A549 (cell line): ENCODE measurements at regions not wholly inside any gene's neighbourhood (a gene's known extent, or its start where the extent isn't known, plus 50 kb on each side); places are given as distances from the start of the nearest gene placed in this dataset.

Experiments
- CHD4 ChIP-seq: fragments of 200-600 bp; sonication (generic); IDR thresholded peaks from 2 replicates; pipeline ENCODE4 v1.6.1; 2016; ENCODE audit warnings: antibody characterized with exemption, mild to moderate bottlenecking, borderline replicate concordance
- CTCF ChIP-seq: fragments of >200 bp; sonication (Bioruptor Twin); formaldehyde crosslinking; IDR thresholded peaks from 3 replicates; pipeline ENCODE4 v1.5.1; 2016
- HDAC2 ChIP-seq: fragments of 200-600 bp; sonication (generic); IDR thresholded peaks from 2 replicates; pipeline ENCODE4 v1.6.1; 2016
- HOXA7 ChIP-seq: fragments of 250-450 bp; sonication (Bioruptor Pico); IDR thresholded peaks from 2 replicates; pipeline ENCODE4 v1.5.0; 2020; ENCODE audit warnings: mild to moderate bottlenecking, moderate library complexity
- JUN ChIP-seq, 2 experiments: fragments of >200 bp; sonication (Bioruptor Twin); formaldehyde crosslinking; IDR thresholded peaks; 2 replicates in 1 of 2; 3 replicates in 1 of 2; pipeline ENCODE4 v1.6.1; 2016 to 2017
- KDM1A ChIP-seq: fragments of 200-600 bp; sonication (generic); IDR thresholded peaks from 2 replicates; pipeline ENCODE4 v1.6.1; 2016; ENCODE audit warnings: low read depth, mild to moderate bottlenecking
- MAZ ChIP-seq: fragments of 150-350 bp; IDR thresholded peaks from 2 replicates; pipeline ENCODE4 v1.6.1; 2014; ENCODE audit warnings: antibody characterized with exemption, low read depth, low read length, borderline replicate concordance
- POLR2A ChIP-seq: IDR thresholded peaks from 2 replicates; pipeline ENCODE4 v1.6.1; 2012; ENCODE audit warnings: mild to moderate bottlenecking, low read length
- REST ChIP-seq: fragments of 200-600 bp; sonication (generic); IDR thresholded peaks from 2 replicates; pipeline ENCODE4 v1.6.1; 2016; ENCODE audit warnings: antibody characterized with exemption, mild to moderate bottlenecking, moderate library complexity
- USF2 ChIP-seq: fragments of 450-650 bp; IDR thresholded peaks from 2 replicates; pipeline ENCODE4 v1.6.1; 2014; ENCODE audit warnings: antibody characterized with exemption
- ZC3H11A ChIP-seq: fragments of 450-650 bp; IDR thresholded peaks from 2 replicates; pipeline ENCODE4 v1.6.1; 2014; ENCODE audit warnings: antibody characterized with exemption, mild to moderate bottlenecking

- TF ChIP-seq CTCF (no peak), HDAC2 (no peak), POLR2A (no peak), HOXA7 (no peak), KDM1A (no peak), REST (no peak), ZC3H11A (no peak), USF2 (no peak), JUN (IDR thresholded peaks at IDR 0.05) (no peak), CHD4 (no peak), MAZ (no peak)
Observed at GRCh38 chr2:168312036-168312822, 64.8 kb upstream of the STK39 start.
